ENCODE measurements at regions not wholly inside any gene's neighbourhood (a gene's known extent, or its start where the extent isn't known, plus 50 kb on each side); places are given as distances from the start of the nearest gene placed in this dataset.

DNA sequence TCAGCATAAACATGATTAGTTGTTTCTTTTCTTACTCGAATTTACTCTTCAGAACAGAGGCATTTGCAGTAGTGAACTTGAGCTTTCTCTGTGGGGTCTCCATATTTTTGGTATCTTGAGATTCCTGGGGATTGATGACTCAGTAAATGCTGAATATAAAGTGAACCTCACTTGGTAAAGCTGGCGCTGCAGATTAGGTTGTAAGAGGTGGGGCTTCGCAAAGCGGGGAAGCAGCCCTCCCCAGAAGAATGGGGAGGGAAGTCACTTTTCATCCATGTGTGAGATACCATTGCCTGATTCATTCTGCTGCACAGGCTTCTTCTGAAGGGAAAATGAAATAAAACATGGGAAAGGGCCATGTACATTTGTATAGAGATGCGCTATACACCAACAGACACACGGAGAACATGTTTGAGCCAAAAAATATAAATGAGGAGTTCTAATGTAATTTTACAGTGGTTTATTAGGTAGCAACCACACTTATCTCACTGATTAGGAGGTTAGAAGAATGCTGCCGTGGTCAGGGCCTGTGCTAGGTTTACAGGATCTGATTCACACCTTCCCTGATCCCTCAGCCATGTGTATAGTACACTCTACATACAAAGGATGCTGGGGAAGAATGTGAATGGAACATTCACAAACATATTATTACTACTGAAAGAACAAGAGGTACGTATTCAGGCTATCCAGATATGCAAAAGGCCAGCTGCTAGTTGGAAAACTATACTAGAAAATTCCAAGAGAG is 63.5 kb downstream of the DNTTIP2 start:
- no peak for DNase-seq (ENCODE audit: low spot score)

DNA sequence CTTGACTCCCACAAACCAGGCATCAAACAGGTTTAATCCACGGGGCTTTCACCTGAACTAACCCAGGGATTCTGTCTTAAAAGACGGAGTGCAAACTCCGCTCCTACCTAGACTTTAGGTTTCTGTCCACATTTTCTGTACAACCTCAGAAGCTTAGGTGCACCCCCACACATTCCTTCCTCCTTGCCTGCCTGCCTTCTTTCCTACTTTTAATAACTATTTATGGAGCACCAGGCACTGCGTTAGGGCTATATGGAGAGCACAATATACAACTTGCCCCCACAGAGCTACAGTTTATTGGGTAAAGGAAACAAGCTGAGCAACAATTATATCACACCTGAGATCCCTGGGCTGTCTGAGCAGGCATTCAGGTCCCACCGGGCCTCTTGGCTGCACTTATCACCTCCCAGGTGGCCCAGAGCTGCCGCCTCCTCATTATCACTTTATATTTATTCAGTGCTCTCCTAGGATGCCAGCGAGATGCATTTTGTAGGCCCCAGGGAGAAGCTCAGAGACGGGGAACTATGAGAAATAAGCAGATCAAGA is 64.1 kb downstream of the DNTTIP2 start:
- no peak for DNase-seq (ENCODE audit: low spot score)

DNA sequence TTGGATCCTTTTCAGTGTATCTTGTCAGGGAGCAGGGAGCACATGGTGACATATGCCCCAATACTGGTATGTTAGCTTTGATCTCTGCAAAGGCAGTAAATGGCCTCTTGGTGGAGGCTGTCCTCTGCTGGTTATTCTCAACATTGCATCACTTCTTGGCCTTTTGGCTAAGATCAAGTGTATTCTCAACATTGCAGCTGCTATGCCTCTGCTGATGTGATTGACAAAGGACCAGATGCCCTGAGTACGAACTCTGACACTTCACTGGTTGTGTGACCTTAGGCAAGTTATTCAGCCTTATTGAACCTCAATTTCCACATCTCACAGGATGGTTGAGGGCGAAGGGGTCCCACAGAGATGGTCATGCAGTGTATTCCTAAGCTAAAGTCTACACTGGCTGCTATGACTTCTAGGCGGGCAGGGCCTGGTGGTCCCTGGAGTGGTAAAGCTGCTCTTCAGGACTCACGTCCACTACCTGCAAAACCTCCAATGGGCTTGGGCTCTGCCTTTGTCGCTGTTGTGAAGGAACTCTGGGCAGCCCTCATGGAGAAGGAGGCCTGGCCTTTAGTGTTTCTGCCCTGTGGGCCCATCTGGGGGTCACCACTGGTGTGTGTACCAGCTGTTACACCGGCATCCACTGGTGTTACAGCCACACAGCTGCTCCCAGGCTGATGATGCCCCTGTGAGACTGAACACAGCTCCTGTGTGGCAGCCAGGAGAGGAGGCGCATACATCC is 64.8 kb downstream of the DNTTIP2 start:
- DNase-seq (ENCODE audit: low spot score), result peak; percentile 78

DNA sequence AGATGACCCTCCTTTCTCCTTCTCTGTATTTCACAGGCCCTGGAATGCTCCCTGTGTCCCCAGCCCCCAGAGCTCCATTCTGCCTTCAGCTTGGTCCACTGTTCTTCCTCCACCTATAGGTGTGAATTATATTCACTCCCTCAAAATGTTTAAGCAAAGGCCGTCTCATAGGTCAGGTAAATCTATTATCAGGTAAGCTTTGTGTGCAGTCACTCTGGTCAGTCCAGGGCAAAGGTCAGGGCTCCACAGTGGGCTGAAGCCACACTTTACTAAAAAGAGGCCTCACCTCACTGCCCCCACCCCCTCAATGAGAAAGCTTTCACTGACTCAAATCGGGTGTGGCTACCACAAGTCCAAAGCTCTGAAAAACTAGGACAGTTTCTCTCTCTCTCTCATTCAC is 65.9 kb downstream of the DNTTIP2 start:
- no peak for DNase-seq (ENCODE audit: low spot score)

DNA sequence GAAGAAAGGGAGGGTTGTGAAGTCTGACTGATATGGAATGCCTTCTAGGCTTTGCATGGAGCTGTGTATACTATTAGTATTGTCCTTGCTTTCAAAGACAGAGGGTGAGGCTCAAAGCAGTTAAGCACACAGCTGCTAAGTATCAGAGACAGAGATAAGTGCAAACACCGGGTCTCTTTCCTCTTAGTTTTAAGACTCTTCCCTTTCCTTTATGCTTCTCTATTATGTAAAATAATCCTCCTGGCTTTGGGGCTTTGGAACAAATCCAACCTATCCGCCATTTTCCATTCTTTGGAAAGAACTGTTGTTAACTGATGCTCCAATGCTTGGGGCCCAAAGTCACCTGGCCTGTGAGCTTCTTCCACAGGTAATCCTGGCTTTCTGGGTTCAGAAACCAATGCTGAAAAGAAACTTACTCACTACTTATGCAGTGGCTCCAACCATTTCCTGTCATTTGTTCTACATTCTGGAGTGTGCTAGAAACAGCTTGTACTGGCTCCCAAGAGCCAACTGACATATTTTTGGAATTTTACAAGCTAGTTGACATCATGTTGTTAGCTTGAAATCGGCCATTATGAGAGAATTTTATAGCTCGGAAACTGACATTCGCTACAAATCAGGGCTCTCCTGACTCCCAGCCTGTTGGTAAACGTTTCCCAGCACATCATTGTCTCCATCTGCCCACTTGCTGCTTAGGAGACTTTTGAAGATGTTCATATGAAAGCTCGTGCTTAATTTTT is 67.5 kb downstream of the DNTTIP2 start:
- DNase-seq (ENCODE audit: low spot score), result no peak

DNA sequence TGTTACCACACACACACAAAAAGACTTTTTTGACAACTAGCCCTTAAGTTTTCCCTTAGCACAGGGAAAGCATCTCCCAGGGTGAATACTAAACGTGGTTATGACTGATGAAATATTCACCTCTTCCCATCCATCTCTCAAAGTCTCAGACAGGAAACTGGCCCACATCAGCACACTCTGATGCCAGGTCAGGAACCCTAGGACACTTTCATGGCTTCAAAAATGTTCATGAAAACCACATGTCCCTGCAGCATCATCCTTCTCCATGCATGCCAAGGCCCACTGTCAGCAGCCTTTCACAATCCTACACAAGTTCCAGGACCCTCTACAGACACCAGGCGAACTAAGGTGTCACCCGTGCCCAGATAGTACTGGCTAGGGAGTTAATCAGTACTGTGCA is 68.7 kb downstream of the DNTTIP2 start:
- no peak for DNase-seq (ENCODE audit: low spot score)

DNA sequence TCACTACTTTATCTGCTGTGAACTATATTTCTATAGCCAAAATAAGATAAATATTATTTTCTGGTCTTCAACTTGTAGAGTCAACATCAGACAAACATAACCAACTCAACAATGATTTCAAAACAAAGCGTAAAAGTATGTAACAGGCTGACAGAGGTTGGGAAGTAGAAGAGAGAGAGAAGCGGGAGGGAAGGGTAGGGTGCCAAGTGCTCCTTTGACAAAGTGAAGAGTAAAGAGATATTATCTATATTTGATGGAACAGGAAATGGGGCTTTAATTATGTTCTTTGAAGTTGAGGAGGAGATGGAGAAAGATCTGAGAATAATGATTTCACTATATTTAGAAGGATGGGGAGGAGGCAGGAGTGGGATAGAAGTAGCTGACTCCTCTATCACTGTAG is 70.1 kb downstream of the DNTTIP2 start:
- no peak for DNase-seq (ENCODE audit: low spot score)

DNA sequence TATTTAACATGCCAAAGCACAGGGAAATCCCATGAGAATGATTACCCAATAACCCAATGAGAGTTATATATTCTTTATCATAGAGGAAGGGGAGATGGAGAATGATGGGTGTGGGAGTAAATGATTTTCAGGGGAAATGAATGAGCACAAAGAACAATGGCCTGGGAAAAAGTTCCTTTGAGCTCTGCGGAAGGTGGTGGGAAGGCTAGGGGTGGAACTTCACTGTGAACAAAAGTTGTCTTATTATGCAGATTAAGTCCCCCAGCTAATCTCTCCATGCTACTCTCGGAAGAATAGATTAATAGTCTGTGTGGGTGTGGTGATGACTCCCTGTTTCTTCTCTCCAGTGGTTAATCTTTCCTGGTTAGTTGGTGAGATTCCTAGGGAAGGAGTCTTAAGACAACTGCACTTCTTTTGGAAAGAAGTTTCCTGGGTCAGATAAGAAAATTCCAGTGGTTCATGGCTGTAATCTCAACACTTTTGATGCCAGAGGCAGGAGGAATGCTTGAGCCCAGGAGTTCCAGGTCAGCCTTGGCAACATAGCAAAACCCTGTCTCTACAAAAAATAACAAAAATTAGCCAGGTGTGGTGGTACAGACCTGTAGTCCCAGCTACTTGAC is 71.6 kb downstream of the DNTTIP2 start:
- no peak for DNase-seq (ENCODE audit: low spot score)

DNA sequence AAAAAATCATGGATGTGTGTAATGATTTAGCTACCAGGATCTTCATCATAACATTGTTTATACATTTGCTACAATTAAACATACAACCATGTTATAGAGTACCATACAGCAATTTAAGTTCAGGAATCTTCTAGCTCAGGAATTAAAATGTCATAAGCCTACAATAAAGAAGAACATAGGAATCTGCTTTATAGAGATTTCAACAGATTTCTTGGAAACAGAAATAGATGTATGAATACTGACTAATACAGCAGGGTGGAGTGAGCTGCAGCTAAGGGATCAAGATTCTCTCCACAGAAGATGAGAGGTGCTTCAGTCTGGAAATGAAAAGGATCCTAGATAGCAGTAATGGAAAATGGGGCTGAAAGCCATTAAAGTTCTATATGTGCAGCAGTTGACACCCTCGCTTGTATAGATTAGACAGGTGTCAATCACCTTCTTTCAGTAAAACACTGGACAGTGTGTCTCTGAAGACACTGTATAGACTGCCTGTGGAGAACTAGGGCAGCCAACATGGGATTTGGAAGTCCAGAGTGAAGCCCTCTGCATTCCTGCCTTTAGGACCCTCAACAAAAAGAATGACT is 73.9 kb downstream of the DNTTIP2 start:
- DNase-seq (ENCODE audit: low spot score), result no peak

DNA sequence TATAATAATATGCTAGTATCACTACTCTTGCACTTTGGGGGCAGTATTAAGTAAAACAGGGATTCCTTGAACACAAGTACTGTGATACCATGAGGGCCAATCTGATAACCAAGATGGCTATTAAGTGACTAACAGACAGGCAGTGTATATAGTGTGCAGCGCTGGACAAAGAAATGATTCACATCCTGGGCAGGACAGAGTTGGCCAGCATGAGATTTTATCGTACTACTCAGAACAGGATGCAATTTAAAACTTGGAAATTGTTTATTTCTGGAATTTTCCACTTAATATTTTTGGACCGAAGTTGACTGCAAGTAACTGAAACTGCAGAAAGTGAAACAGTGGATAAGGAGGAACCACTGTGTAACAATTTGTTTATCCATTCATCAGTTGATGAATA is 74.6 kb downstream of the DNTTIP2 start:
- DNase-seq (ENCODE audit: low spot score), result no peak

DNA sequence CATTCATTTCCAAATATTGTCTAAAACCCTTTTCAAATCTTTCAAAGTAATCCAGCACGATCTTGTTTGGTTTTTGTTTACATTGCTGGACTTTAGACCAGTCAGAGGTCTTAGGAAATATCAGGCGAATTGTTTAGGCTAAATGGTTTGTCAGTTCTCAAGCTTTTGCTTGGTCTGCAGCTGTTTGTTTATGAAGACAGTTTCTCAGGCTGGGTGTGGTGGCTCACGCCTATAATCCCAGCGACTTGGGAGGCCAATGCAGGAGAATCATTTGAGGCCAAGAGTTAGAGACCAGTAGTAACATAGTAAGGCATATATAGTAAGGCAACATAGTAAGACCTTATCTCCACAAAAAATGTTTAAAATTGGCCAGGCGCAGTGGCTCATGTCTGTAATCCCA is 77.5 kb downstream of the DNTTIP2 start:
- DNase-seq (ENCODE audit: low spot score), result no peak

DNA sequence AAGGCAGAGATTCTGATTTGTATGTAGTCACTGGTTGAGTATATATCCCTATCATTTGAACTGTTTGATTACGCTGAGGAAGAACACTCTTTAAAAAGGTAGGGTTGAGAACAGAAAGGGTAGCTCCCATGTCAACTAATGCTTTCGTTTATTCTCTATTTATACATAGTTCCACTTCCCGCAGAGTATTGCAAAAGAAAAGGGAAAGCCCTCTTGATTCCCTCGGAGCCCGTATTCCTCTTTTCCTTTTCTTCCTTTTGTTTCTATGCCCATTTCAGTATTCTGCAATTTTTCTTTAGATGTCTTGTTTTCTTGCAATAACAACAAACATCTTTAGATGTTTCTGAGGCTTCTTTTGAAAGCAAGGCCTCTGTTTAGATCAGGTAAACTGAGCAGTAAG is 78.2 kb downstream of the DNTTIP2 start:
- DNase-seq (ENCODE audit: low spot score), result no peak

DNA sequence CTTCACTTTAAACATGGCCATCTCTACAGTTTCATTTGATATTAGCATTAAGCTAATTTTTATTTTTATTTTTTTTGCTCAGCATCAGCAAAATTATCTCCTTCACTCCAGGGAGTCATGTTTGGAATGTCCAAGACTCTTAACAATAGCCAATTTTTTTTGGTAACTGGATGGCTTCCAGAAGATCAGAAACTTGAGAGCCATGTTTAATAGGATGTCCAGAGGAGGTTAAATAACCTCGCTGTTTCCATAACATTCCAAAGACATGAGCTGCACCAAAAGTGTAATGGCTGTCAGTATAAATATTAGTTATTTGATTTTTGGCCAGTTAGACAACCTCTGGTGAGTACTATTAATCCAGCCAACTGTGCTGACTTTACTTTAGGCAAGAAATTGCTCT is 80.7 kb downstream of the DNTTIP2 start:
- DNase-seq (ENCODE audit: low spot score), result no peak

DNA sequence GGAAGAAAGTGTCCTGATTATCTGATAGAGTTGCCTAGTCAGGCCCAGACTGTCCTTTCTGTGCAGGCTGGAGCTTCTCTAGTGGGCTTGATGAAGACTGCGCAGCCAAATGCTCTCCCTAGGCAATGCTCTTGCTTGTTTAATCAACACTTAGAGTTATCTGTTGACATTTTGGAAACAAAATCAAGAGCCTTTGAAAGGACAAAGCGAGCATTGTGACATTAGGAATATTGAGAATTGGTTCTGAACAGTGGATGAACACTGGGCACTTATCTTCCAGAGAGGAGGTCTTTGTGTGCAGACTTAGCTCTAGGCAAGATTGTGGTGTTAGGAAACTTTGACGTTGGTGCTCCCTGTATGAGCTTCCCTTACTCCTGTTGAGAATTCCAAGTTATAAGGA is 94.5 kb downstream of the DNTTIP2 start:
- no peak for DNase-seq (ENCODE audit: low spot score)

DNA sequence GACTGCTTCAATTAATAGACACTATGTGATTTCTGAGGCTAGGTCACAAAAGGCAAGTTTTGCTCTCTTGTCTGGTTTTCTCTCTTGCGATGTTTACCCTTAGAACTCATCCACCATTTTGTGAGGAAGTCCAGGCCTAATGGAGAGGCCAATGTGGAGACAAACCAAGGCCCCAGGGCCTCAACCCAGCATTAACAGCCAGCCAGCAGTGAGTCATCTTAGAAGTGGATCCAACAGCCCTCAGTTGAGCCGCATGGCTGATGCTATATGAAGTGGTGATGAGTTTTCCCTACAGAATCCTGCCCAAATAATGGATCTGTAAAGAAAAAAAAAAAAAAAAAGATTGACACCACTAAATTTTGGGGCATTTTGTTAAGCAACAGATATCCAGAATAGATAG is 95.1 kb downstream of the DNTTIP2 start:
- no peak for DNase-seq (ENCODE audit: low spot score)

DNA sequence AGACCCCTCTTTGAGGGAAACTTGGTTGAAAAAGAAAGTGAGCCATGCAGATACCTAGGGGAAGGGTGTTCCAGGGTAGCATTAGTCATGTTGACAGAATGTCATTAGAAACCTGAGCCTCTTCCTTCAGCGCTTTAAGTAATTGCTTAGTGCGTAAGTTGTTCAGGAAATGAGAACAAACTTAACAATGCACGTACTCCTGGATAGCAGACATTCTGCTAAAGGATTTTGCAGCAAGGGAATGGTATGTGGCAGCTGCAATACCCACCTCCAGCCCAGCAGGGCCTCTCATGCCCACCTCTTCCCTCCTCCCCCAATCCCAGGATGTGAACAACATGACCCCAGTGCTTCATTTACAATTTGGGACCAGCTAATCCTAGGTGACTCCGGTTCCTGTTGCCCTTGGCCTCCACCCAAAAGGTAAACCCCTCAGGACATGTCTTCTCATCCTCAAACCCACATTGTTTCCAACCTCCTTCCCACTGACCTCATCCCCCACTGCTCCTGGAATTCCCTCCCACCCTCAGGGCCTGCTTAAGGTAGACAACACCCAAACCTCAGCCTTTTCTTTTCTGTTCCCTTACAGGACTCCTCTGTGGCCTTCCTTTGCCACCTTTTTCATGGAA is 98.0 kb upstream of the BCAR3 start:
- DNase-seq (ENCODE audit: low spot score), result peak; percentile 42

DNA sequence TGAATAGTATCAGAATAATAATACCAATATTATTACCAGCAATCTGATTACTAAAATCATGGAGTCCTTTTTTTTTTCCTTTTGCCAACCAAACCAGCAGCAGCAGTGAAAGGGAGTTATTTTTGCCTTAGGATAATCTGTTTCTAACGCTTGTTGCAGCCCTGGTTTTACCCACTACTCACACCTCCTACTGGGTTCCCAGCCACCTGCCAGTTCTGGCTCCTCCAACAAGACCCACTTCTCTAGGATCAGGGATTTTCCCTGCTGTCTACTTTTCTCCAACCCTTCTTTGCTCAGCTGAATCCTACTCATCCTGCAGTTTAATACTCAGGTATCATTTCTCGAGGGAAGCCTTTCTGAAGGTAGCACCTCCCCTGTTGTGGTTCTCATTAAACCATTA is 96.8 kb upstream of the BCAR3 start:
- DNase-seq (ENCODE audit: low spot score), result no peak

DNA sequence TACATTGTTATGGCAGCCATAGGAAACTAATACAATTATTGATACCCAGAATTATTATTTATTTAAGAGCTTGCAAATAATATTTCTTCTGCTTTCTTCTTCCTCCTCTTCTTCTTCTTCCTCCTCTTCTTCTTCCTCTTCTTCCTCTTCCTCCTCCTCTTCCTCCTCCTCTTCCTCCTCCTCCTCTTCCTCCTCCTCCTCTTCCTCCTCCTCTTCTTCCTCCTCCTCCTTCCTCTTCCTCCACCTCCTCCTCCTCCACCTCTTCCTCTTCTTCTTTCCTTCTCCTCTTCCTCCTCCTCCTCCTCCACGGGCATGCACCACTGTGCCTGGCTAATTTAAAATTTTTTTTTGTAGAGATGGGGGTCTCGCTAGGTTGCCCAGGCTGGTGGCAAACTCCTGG is 95.6 kb upstream of the BCAR3 start:
- DNase-seq (ENCODE audit: low spot score), result no peak

DNA sequence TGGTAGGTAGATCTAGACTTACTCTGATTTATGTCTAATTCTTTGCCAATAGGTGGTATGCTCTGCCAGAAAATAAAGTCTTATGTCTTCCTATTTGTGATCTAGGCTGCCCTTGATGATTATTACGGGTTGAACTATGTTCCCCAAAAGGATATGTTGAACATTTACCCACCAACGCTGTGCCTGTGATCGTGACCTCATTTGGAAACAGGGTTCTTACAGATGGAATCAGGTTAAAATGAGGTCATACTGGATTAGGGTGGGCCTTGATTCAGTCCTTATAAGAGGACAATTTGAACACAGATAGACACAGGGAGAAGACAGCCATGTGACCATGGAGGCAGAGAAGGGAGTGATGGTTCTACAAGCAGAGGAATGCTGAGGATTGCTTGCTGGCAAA is 95.1 kb upstream of the BCAR3 start:
- DNase-seq (ENCODE audit: low spot score), result no peak

DNA sequence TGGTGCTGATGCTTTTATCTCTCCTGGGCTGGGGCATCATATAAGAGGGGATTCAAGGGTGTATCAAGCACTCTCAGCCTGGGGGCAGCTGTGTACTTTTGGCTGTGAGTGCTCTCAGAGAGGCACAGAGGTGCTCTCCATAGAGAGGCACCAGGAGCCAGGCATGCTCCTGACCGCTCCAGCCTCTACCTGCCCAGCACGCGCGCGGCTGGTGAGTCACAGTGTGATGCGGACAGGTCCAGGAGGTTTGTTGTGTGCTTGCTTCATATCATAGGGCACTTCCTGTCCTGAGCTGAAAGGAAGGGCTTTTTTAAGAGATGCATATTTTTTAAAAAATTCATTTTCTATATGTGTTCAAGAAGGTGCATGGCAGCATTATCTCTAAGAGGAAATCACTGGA is 93.6 kb upstream of the BCAR3 start:
- no peak for DNase-seq (ENCODE audit: low spot score)

DNA sequence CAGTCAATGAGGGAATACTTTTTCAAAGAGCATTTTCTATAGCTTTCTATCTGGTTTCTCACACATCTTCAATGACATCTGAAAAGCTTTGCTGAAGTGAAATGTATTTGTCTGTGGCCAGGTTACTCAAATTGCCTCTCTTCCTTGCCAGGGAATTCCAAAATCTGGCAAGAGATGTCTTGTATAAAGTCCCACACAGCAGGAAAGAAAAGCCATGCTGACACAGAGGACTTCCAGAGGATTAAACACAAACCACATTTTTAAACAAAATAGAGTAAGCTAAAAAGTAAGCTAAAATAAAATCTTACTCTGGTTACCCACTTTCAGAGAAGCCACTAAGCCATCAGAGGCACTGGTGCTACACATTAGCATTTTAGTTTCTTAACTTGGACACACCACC is 93.1 kb upstream of the BCAR3 start:
- no peak for DNase-seq (ENCODE audit: low spot score)

All from iPS-NIHi11 (cell line).